ENCODE measurements at regions not wholly inside any gene's neighbourhood (a gene's known extent, or its start where the extent isn't known, plus 50 kb on each side); places are given as distances from the start of the nearest gene placed in this dataset.
A peak's percentile ranks its signal among the peaks of the same experiment; 100 is the strongest.
"Not testable (repeated sequence)": the region's sequence is repeated elsewhere in the genome, so short reads cannot be mapped to it uniquely, and the experiment has no call there.

- H3K27ac ChIP-seq: no peak overlapping the region
- no peaks in the 10 kb centered on the region for H3K9me3 ChIP-seq
- no peak for TF ChIP-seq POLR2A (IDR thresholded peaks at IDR 0.05)
- 57% methylated on average over 4 of the region's 4 CpGs for WGBS (ENCODE audit: insufficient coverage, low coverage, low lambda C conversion rate, missing lambda C conversion rate)
- intact Hi-C loops (cut with DNase I): no loop called here
- H3K36me3 ChIP-seq: no peaks in the 10 kb centered on the region
- H3K4me1 ChIP-seq: no peaks in the 10 kb centered on the region
- DNase-seq (no peak), ATAC-seq (peak in 3 of 4 donors; percentile 38 to 50 (median 38))
- no peaks in the 10 kb centered on the region for H3K27me3 ChIP-seq
- no peak overlapping the region for H3K4me3 ChIP-seq
These were observed 75.4 kb upstream of the FAT1 start for GRCh38 chr4:186798951-186799659.

GRCh38 chr4:186805020-186805820, 81.6 kb upstream of the FAT1 start:
- H3K4me3 ChIP-seq: no peak overlapping the region
- peak overlapping the region; percentile 66 to 91 (median 87) for H3K27ac ChIP-seq
- DNase-seq (no peak), ATAC-seq (peak; percentile 79 to 91 (median 84))
- H3K36me3 ChIP-seq: no peaks in the 10 kb centered on the region
- H3K4me1 ChIP-seq: peaks cover 0 to 38% (median 11%) of the 10 kb centered on the region in 4 donors
- intact Hi-C loops (cut with DNase I): no loop called here
- no peaks in the 10 kb centered on the region for H3K9me3 ChIP-seq
- 40% methylated on average over 6 of the region's 6 CpGs for WGBS (ENCODE audit: insufficient coverage, low coverage, low lambda C conversion rate, missing lambda C conversion rate)
- TF ChIP-seq POLR2A (IDR thresholded peaks at IDR 0.05): no peak
- no peak for TF ChIP-seq CTCF (IDR thresholded peaks at IDR 0.05)
- H3K27me3 ChIP-seq: no peaks in the 10 kb centered on the region

GRCh38 chr4:186805917-186806316, 82.3 kb upstream of the FAT1 start:
- DNase-seq; H3K27me3 ChIP-seq; H3K36me3 ChIP-seq; H3K9me3 ChIP-seq; H3K4me3 ChIP-seq; intact Hi-C loops (cut with DNase I): not testable (repeated sequence)
- Histone ChIP-seq H3K27ac (peak overlapping the region; percentile 66 to 91 (median 87)), H3K4me1 (peaks cover 0 to 38% (median 11%) of the 10 kb centered on the region in 4 donors)
- WGBS (ENCODE audit: insufficient coverage, low coverage, low lambda C conversion rate, missing lambda C conversion rate): 58% methylated on average over 5 of the region's 5 CpGs
- peak in 2 of 4 donors; percentile 15 to 43 for ATAC-seq

GRCh38 chr4:186806679-186807421, 83.2 kb upstream of the FAT1 start:
- H3K9me3 ChIP-seq: no peaks in the 10 kb centered on the region
- H3K27me3 ChIP-seq: no peaks in the 10 kb centered on the region
- ATAC-seq (peak in 1 of 4 donors; percentile 21), DNase-seq (no peak)
- peaks cover 0 to 38% (median 11%) of the 10 kb centered on the region in 4 donors for H3K4me1 ChIP-seq
- no peaks in the 10 kb centered on the region for H3K36me3 ChIP-seq
- intact Hi-C loops (cut with DNase I): no loop called here
- no peak overlapping the region for H3K4me3 ChIP-seq
- H3K27ac ChIP-seq: peak overlapping the region in 2 of 3 donors; percentile 87 to 91
- whole genome bisulfite sequencing (ENCODE audit: insufficient coverage, low coverage, low lambda C conversion rate, missing lambda C conversion rate): 45% methylated on average over 7 of the region's 7 CpGs
- no peak for TF ChIP-seq POLR2A (IDR thresholded peaks at IDR 0.05)
- TF ChIP-seq CTCF (IDR thresholded peaks at IDR 0.05): no peak

GRCh38 chr4:186807808-186808629, 84.4 kb upstream of the FAT1 start:
- WGBS (ENCODE audit: insufficient coverage, low coverage, low lambda C conversion rate, missing lambda C conversion rate): 79% methylated on average over 5 of the region's 7 CpGs

More at GRCh38 chr4:186807808-186808629, 84.4 kb upstream of the FAT1 start:
- Histone ChIP-seq H3K27me3 (no peaks in the 10 kb centered on the region), H3K9me3 (no peaks in the 10 kb centered on the region), H3K27ac (no peak overlapping the region), H3K36me3 (no peaks in the 10 kb centered on the region), H3K4me3 (no peak overlapping the region), H3K4me1 (peaks cover 0 to 42% (median 11%) of the 10 kb centered on the region in 4 donors)
- DNase-seq: no peak
- peak; percentile 15 to 42 (median 22) for ATAC-seq
- TF ChIP-seq POLR2A (IDR thresholded peaks at IDR 0.05): no peak
- no peak for TF ChIP-seq CTCF (IDR thresholded peaks at IDR 0.05)
- intact Hi-C loops (cut with DNase I): no loop called here
